ENCODE measurements at regions not wholly inside any gene's neighbourhood (a gene's known extent, or its start where the extent isn't known, plus 50 kb on each side); places are given as distances from the start of the nearest gene placed in this dataset.

DNA sequence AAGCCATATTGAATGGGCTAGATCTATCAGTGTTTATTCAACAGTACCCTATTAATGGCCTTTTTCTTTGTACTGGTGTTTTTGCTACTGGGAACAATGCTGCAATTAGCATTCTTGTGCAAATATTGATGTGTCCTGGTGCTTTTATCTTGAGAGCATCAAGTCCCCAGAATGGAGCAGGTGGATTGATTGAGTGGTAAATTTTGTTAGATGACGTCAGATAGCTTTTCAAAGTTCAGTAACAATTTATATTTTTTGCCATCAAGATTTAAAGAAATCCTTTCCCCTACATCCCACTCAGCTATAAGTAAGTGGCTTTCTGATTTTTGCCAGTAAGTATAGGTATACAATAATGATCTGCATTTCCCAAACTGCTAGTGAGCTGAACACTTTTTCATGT is 63.4 kb upstream of the SYPL1 start:
- Histone ChIP-seq H3K9me2 (ENCODE audit: insufficient read depth) (no peaks in the 10 kb centered on the region), H2AFZ (ENCODE audit: low read depth, low read length, poor library complexity, severe bottlenecking) (no peak overlapping the region), H3K36me3 (ENCODE audit: control insufficient read depth in 1 of 2, insufficient read depth in 2 of 2, low read length in 2 of 2) (no peaks in the 10 kb centered on the region), H3K4me1 (ENCODE audit: control insufficient read depth in 1 of 2, insufficient read depth in 2 of 2, low read length in 2 of 2) (peaks cover 0 to 9% of the 10 kb centered on the region in 2 experiments; a peak in 2 of 4 replicates), H4K20me1 (ENCODE audit: insufficient read depth) (no peaks in the 10 kb centered on the region), H3K9ac (ENCODE audit: low read length) (no peak overlapping the region), H3K4me3 (replicated peaks in 1 of 2; ENCODE audit: low read depth in 1 of 2, low read length in 2 of 2) (no peak overlapping the region), H3K79me2 (ENCODE audit: insufficient read depth, low read length) (no peaks in the 10 kb centered on the region), H3K27ac (ENCODE audit: low read depth, low read length) (no peak overlapping the region), H3K27me3 (ENCODE audit: insufficient read depth, low read length) (no peaks in the 10 kb centered on the region), H3K9me3 (ENCODE audit: control insufficient read depth in 1 of 2, insufficient read depth in 1 of 2, low read depth in 1 of 2, low read length in 2 of 2) (no peaks in the 10 kb centered on the region), H3K4me2 (ENCODE audit: low read length) (no peak overlapping the region)
- DNase-seq (ENCODE audit: low read depth, low spot score) (no peak), ATAC-seq (no peak)
- ChIA-PET CTCF (interaction anchor here (1.6 to 5.0 kb wide), 3 partner anchors 287 to 561 kb away, joined by 3 to 127 read pairs (median 22); no protein-coding TSS in a partner anchor), POLR2A (interaction anchor here (2.3 kb wide), 1 partner anchor 287 kb away, joined by 10 read pairs; no protein-coding TSS in a partner anchor), RAD21 (ENCODE audit: low non-redundant PET in 1 of 2, low total read pairs in 2 of 2, uncharacterized antibody in 2 of 2, unreplicated experiment in 2 of 2) (no interaction called here)
- no peak for TF ChIP-seq FOSL1 (IDR thresholded peaks at IDR 0.05; ENCODE audit: low read depth)
- TF ChIP-seq RAD21 (IDR thresholded peaks at IDR 0.05; ENCODE audit: low read depth) = no peak
- TF ChIP-seq ZBTB33 (IDR thresholded peaks at IDR 0.05; ENCODE audit: extremely low read depth, insufficient replicate concordance, low read length) = no peak
- TF ChIP-seq, protein P1, sequence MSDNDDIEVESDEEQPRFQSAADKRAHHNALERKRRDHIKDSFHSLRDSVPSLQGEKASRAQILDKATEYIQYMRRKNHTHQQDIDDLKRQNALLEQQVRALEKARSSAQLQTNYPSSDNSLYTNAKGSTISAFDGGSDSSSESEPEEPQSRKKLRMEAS (IDR thresholded peaks at IDR 0.05) = no peak
- no peak for TF ChIP-seq SRF (IDR thresholded peaks at IDR 0.05; ENCODE audit: low read depth)
- no peak for TF ChIP-seq YY1 (IDR thresholded peaks at IDR 0.05; ENCODE audit: extremely low read depth, insufficient replicate concordance, low read depth, low read length)
- BruUV-seq (replicated peaks) = no TSS peak
- intact Hi-C loops (cut with micrococcal nuclease) = loop anchor here (5.0 kb wide), 5 partner anchors 112 to 977 kb away; no protein-coding TSS in a partner anchor

DNA sequence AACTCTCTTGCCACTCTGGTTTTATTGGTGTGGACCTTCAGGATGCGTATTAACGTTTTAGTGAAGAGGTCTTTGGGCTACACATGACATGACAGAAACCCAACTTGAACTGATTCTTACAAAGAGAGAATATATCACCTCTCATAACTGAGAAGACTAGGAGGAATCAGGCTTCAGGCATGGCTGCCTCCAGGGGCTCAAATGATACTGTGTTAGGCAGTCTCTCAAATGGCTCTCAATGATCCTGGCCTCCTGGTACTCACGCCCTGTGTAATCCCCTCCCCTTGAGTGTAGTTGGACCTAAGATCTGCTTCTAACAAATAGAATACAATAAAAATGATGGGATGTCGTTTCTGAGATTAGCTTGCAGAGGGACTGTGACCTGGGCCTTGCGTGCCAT is 58.5 kb upstream of the SYPL1 start:
- no peaks in the 10 kb centered on the region for H4K20me1 ChIP-seq (ENCODE audit: insufficient read depth)
- ChIA-PET POLR2A (no interaction called here), CTCF (interaction anchor here (2.0 kb wide), 1 partner anchor 292 kb away, joined by 7 read pairs; no protein-coding TSS in a partner anchor), RAD21 (ENCODE audit: low non-redundant PET in 1 of 2, low total read pairs in 2 of 2, uncharacterized antibody in 2 of 2, unreplicated experiment in 2 of 2) (no interaction called here)
- H3K9ac ChIP-seq (ENCODE audit: low read length) = no peak overlapping the region
- DNase-seq (ENCODE audit: low read depth, low spot score) (no peak), ATAC-seq (no peak)
- no peaks in the 10 kb centered on the region for H3K4me1 ChIP-seq (ENCODE audit: control insufficient read depth in 1 of 2, insufficient read depth in 2 of 2, low read length in 2 of 2)
- H3K27ac ChIP-seq (ENCODE audit: low read depth, low read length) = no peak overlapping the region
- no peak overlapping the region for H3K4me3 ChIP-seq (replicated peaks in 1 of 2; ENCODE audit: low read depth in 1 of 2, low read length in 2 of 2)
- no peaks in the 10 kb centered on the region for H3K9me2 ChIP-seq (ENCODE audit: insufficient read depth)
- no peaks in the 10 kb centered on the region for H3K79me2 ChIP-seq (ENCODE audit: insufficient read depth, low read length)
- no peak overlapping the region for H3K4me2 ChIP-seq (ENCODE audit: low read length)
- no TSS peak for BruUV-seq (replicated peaks)
- H3K9me3 ChIP-seq (ENCODE audit: control insufficient read depth in 1 of 2, insufficient read depth in 1 of 2, low read depth in 1 of 2, low read length in 2 of 2) = no peaks in the 10 kb centered on the region
- no peaks in the 10 kb centered on the region for H3K27me3 ChIP-seq (ENCODE audit: insufficient read depth, low read length)
- H3K36me3 ChIP-seq (ENCODE audit: control insufficient read depth in 1 of 2, insufficient read depth in 2 of 2, low read length in 2 of 2) = no peaks in the 10 kb centered on the region
- intact Hi-C loops (cut with micrococcal nuclease) = no loop called here
- H2AFZ ChIP-seq (ENCODE audit: low read depth, low read length, poor library complexity, severe bottlenecking) = no peak overlapping the region
- TF ChIP-seq ELF1 (IDR thresholded peaks at IDR 0.05; ENCODE audit: borderline replicate concordance, low read depth) = no peak
- TF ChIP-seq, protein P2, sequence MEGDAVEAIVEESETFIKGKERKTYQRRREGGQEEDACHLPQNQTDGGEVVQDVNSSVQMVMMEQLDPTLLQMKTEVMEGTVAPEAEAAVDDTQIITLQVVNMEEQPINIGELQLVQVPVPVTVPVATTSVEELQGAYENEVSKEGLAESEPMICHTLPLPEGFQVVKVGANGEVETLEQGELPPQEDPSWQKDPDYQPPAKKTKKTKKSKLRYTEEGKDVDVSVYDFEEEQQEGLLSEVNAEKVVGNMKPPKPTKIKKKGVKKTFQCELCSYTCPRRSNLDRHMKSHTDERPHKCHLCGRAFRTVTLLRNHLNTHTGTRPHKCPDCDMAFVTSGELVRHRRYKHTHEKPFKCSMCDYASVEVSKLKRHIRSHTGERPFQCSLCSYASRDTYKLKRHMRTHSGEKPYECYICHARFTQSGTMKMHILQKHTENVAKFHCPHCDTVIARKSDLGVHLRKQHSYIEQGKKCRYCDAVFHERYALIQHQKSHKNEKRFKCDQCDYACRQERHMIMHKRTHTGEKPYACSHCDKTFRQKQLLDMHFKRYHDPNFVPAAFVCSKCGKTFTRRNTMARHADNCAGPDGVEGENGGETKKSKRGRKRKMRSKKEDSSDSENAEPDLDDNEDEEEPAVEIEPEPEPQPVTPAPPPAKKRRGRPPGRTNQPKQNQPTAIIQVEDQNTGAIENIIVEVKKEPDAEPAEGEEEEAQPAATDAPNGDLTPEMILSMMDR (IDR thresholded peaks at IDR 0.05 in 2 of 3, conservative IDR thresholded peaks at IDR 0.05 in 1 of 3; ENCODE audit: borderline replicate concordance in 1 of 3, insufficient read depth in 1 of 3, low read depth in 2 of 3, low read length in 2 of 3) = no peak
- TF ChIP-seq, protein P1 (IDR thresholded peaks at IDR 0.05) = no peak
- TF ChIP-seq CEBPB (IDR thresholded peaks at IDR 0.05; ENCODE audit: low read depth) = no peak
- no peak for TF ChIP-seq YY1 (IDR thresholded peaks at IDR 0.05; ENCODE audit: extremely low read depth, insufficient replicate concordance, low read depth, low read length)
- TF ChIP-seq JUND (IDR thresholded peaks at IDR 0.05) = no peak
- no peak for TF ChIP-seq ZNF274 (IDR thresholded peaks at IDR 0.05; ENCODE audit: low read depth, low read length)
- TF ChIP-seq FOSL1 (IDR thresholded peaks at IDR 0.05; ENCODE audit: low read depth) = no peak
- TF ChIP-seq SIN3A (IDR thresholded peaks at IDR 0.05; ENCODE audit: low read depth) = no peak
- no peak for TF ChIP-seq EZH2phosphoT487 (IDR thresholded peaks at IDR 0.05; ENCODE audit: borderline replicate concordance)
- no peak for TF ChIP-seq ZFX (IDR thresholded peaks at IDR 0.05)
- no peak for TF ChIP-seq SP1 (IDR thresholded peaks at IDR 0.05; ENCODE audit: low read depth)

Data from HCT116 (cell line).